ENCODE measurements at regions not wholly inside any gene's neighbourhood (a gene's known extent, or its start where the extent isn't known, plus 50 kb on each side); places are given as distances from the start of the nearest gene placed in this dataset.

DNA sequence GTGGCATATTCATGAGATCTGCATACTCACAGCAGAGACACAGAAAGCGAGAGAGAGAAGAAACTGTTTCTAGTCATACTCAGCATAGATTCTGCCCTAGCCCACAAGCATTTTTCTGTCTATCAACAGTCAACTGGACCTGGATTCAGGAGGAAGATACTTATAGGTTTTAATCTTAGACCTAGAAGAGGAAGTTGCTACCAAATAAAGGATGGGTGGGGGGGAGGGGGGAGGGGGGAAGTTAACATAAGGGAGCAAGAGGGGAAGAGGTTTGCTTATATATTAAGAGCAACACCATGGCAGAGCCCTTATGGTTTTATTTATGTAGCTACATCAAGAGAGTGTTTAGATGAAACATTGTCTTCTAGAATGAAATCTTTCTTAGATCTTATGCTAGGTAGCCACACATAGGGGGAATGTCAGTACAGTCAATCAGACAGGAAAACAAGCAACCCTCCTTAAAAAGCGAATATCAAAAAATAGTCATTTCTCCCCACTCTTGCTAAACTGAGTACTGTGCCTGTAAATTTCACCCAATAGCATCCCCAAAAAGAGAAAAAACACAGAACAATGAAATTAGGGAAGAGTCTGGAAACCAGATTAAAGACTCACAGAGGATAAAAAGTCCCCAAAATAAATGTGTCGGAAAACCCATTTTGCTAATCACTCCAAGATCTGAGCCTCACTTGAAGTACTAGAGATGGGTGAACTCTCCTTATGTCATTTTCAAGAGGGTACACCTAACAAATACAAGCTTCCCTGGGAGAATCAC, 192.7 kb upstream of the NR4A3 start:
- TF ChIP-seq TAF1 (IDR thresholded peaks at IDR 0.05; ENCODE audit: low read depth, low read length): no peak
- TF ChIP-seq POLR2AphosphoS5 (IDR thresholded peaks at IDR 0.05; ENCODE audit: low read depth, low read length): no peak
- TF ChIP-seq SPI1 (IDR thresholded peaks at IDR 0.05; ENCODE audit: low read depth, low read length): no peak

All from GM12891 (cell line).